Gastroesophageal sphincter (tissue), 4 donors: ENCODE measurements at regions not wholly inside any gene's neighbourhood (a gene's known extent, or its start where the extent isn't known, plus 50 kb on each side); places are given as distances from the start of the nearest gene placed in this dataset.
"Not testable (repeated sequence)": the region's sequence is repeated elsewhere in the genome, so short reads cannot be mapped to it uniquely, and the experiment has no call there.

Experiments
- ATAC-seq: fragments of 150-250 bp; one replicate; pipeline ENCODE4 v1.9.1; 2016; ENCODE audit warnings: mild to moderate bottlenecking, moderate library complexity
- H3K27ac ChIP-seq, 4 donors: fragments of 200-600 bp; sonication (generic) in 3 of 4; 1 replicate in 3 of 4; 2 replicates in 1 of 4; pipeline ENCODE4 v1.5.1; 2016 to 2019
- H3K27me3 ChIP-seq: fragments of 200-600 bp; sonication (generic); one replicate; pipeline ENCODE4 v1.5.1; 2019
- H3K36me3 ChIP-seq, 2 donors: fragments of 200-600 bp; sonication (generic); one replicate each; pipeline ENCODE4 v1.5.1; 2019; ENCODE audit warnings: control low read depth in 1 of 2
- H3K4me1 ChIP-seq, 3 donors: fragments of 200-600 bp; sonication (generic); 1 replicate in 2 of 3; 2 replicates in 1 of 3; pipeline ENCODE4 v1.5.1; 2016 to 2019; ENCODE audit warnings: control low read depth in 2 of 3
- H3K4me3 ChIP-seq, 2 donors: fragments of 200-600 bp; sonication (generic); one replicate each; pipeline ENCODE4 v1.5.1; 2019; ENCODE audit warnings: mild to moderate bottlenecking in 1 of 2, moderate library complexity in 1 of 2
- H3K9me3 ChIP-seq, 3 donors: fragments of 200-600 bp; sonication (generic); one replicate each; pipeline ENCODE4 v1.5.1; 2017 to 2019; ENCODE audit warnings: control low read depth in 2 of 3
- EP300 ChIP-seq: sonication (generic); formaldehyde crosslinking; IDR thresholded peaks from one replicate; pipeline ENCODE4 v1.6.1; 2017; ENCODE audit warnings: antibody characterized with exemption, mild to moderate bottlenecking
- POLR2A ChIP-seq, 2 donors: fragments of 450-650 bp; IDR thresholded peaks; one replicate each; pipeline ENCODE4 v1.6.1; 2017; ENCODE audit warnings: antibody characterized with exemption in 2 of 2, mild to moderate bottlenecking in 2 of 2, moderate library complexity in 1 of 2
- POLR2AphosphoS5 ChIP-seq: sonication (generic); formaldehyde crosslinking; IDR thresholded peaks from one replicate; pipeline ENCODE4 v1.6.1; 2017; ENCODE audit warnings: antibody characterized with exemption
- WGBS, 2 donors: methylation state at CpG; one replicate each; pipeline ENCODE4 v1.1.5; 2018; ENCODE audit warnings: low coverage in 1 of 2; 5-methylcytosine and 5-hydroxymethylcytosine counted together
- TF ChIP-seq, protein P1 (sequence below), 4 experiments: fragments of 200-600 bp in 2 of 4; fragments of 450-650 bp in 2 of 4; sonication (generic) in 1 of 4; IDR thresholded peaks; one replicate each; pipeline ENCODE4 v1.5.1; 2017 to 2019; ENCODE audit warnings: antibody characterized with exemption in 4 of 4, mild to moderate bottlenecking in 2 of 4, moderate library complexity in 2 of 4

DNA sequence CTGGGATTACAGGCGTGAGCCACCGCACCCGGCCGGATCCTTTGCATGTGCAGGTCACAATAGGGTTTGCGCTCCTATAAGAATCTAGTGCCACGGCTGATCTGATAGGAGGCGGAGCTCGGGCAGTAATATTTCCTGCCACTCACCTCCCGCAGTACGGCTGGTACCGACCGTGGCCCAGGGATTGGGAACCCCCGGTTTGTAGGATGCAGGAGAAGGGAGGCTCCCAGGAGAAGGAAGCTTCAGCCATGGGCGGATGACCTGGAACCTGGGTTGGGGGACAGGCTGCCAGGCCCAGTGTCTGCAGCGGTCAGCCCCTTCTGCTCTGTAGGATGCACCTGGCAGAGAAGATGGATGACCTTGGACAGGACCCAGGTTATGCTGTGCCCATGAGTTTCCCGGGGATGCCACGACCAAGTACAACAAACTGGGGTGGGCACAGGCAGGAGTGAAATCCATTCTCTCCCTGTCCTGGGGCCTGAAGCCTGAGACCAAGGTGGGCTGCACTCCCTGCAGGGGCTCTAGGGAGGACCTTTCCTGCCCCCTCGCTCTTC lies 818.9 kb downstream of the BRD1 start:
- Histone ChIP-seq H3K4me3 (no peak overlapping the region), H3K9me3 (no peaks in the 10 kb centered on the region), H3K36me3 (no peaks in the 10 kb centered on the region), H3K27me3 (peaks cover 62% of the 10 kb centered on the region), H3K4me1 (peaks cover 0 to 10% (median 0%) of the 10 kb centered on the region in 3 donors), H3K27ac (no peak overlapping the region)
- no peak for TF ChIP-seq POLR2AphosphoS5
- no peak for TF ChIP-seq POLR2A (IDR thresholded peaks at IDR 0.05)
- TF ChIP-seq, protein P1, sequence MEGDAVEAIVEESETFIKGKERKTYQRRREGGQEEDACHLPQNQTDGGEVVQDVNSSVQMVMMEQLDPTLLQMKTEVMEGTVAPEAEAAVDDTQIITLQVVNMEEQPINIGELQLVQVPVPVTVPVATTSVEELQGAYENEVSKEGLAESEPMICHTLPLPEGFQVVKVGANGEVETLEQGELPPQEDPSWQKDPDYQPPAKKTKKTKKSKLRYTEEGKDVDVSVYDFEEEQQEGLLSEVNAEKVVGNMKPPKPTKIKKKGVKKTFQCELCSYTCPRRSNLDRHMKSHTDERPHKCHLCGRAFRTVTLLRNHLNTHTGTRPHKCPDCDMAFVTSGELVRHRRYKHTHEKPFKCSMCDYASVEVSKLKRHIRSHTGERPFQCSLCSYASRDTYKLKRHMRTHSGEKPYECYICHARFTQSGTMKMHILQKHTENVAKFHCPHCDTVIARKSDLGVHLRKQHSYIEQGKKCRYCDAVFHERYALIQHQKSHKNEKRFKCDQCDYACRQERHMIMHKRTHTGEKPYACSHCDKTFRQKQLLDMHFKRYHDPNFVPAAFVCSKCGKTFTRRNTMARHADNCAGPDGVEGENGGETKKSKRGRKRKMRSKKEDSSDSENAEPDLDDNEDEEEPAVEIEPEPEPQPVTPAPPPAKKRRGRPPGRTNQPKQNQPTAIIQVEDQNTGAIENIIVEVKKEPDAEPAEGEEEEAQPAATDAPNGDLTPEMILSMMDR (IDR thresholded peaks at IDR 0.05) = no peak
- TF ChIP-seq EP300 = no peak
- WGBS, 2 donors = 90 to 91% methylated on average over 3 to 4 of the region's 18 CpGs
- ATAC-seq = no peak

DNA sequence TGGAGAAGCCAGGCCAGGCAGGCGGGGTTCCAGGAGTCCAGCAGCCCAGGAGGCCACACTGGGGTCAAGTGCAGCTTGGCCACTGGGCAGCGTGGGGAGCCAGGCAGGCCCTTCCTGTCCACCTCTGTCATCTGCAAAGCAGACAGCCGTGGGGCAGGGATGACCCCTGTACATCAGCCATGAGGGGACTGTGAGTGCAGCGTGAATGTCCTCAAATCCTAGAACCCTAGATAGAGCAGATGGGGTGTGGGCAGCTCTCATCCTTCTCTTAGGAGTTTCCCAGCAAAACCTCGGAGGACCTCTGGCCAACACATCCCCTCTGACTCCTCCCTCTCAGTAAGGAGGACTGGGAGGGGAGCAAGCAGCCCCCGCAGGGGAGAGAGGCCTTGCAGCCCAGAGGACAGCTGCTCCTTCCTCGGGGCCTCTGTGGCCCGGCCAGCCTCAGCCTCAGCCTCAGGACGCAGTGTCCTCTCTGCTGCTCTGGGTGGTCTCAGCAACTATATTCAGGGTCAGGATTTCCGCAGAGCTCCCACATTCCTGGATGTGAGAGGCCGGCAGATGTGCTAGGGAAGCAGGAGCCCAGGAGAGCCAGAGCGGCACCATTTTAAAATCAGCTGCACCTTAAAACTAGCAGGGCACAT lies 820.5 kb downstream of the BRD1 start:
- peaks cover 0 to 6% (median 0%) of the 10 kb centered on the region in 3 donors for H3K9me3 ChIP-seq
- ATAC-seq = no peak
- no peak overlapping the region for H3K27ac ChIP-seq
- peaks cover 0 to 1% (median 0%) of the 10 kb centered on the region in 3 donors for H3K4me1 ChIP-seq
- H3K4me3 ChIP-seq = no peak overlapping the region
- no CpG with 5 or more reads among the region's 12 CpGs for WGBS, 2 donors
- H3K36me3 ChIP-seq = no peaks in the 10 kb centered on the region
- H3K27me3 ChIP-seq = peaks cover 59% of the 10 kb centered on the region
- no peak for TF ChIP-seq EP300
- no peak for TF ChIP-seq POLR2A (IDR thresholded peaks at IDR 0.05)

DNA sequence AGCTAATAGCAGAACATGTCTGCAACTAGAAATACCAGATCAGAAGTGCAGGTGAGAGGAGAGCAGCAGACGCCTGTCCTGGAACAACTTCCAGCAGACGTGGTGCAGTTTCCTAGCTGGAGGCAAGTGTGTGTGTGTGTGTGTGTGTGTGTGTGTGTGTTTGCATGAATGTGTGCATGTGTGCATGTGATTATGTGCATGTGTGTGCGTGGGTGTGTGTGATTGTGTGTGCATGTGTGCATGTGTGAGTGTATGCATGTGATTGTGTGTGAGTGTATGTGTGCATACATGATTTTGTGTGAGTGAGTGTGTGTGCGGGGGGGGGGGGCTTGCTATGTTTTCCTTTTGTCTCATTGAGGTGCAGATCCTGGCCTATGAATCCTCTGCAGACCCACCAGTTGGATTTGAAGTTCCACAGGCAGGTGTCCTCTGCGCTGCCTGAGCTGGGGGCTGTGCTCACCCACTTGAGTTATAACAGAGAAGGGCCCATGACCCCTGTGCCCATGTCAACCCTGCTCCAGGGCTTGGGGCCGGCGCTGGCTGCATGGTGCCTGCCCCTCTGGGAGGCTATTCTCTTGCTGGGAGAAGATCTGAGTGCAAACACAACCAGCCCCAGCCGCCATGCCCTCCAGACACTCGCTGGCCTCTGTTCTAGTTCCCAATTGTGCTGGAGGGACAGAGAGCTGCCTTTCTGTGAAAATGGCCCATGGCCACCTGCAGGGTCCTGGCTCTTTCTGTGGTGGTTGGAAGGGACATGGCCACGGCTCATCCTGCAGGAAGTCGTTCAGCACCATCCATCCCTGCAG lies 821.3 kb downstream of the BRD1 start:
- H3K4me3 ChIP-seq = no peak overlapping the region
- 71 to 89% methylated on average over 3 of the region's 11 CpGs for WGBS, 2 donors
- no peaks in the 10 kb centered on the region for H3K36me3 ChIP-seq
- peaks cover 0 to 13% (median 0%) of the 10 kb centered on the region in 3 donors for H3K9me3 ChIP-seq
- no peak for ATAC-seq
- TF ChIP-seq POLR2AphosphoS5 (no peak), EP300 (no peak), POLR2A (IDR thresholded peaks at IDR 0.05) (no peak)
- TF ChIP-seq, protein P1 (IDR thresholded peaks at IDR 0.05) = no peak
- no peaks in the 10 kb centered on the region for H3K4me1 ChIP-seq
- H3K27me3 ChIP-seq = peaks cover 53% of the 10 kb centered on the region
- H3K27ac ChIP-seq = no peak overlapping the region

DNA sequence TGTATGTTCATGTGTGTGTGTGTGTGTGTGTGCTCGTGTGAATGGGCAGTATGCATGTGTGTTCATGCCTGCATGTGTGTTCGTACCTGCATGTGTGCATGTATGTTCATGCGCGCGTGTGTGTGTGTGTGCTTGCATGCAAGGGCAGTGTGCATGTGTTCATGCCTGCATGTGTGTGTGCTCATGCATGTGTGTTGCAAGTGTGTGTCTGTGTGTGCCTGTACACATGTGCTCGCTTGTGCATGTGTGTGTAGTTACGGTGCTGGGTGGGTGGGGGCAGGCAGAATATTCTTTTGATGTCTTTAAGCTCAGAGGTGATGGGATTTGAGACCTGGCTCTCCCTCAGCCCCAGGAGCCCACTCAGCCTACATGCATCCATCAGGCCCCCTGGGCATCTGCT lies 822.1 kb downstream of the BRD1 start:
- no peak for ATAC-seq
- Histone ChIP-seq H3K36me3 (no peaks in the 10 kb centered on the region), H3K27me3 (peaks cover 44% of the 10 kb centered on the region), H3K4me3 (no peak overlapping the region), H3K9me3 (peaks cover 0 to 13% (median 0%) of the 10 kb centered on the region in 3 donors), H3K27ac (no peak overlapping the region), H3K4me1 (no peaks in the 10 kb centered on the region)
- TF ChIP-seq POLR2AphosphoS5 = no peak
- WGBS, 2 donors = 89% methylated on average over 5 of the region's 7 CpGs; no CpG with 5 or more reads in 1 of the 2 donors

DNA sequence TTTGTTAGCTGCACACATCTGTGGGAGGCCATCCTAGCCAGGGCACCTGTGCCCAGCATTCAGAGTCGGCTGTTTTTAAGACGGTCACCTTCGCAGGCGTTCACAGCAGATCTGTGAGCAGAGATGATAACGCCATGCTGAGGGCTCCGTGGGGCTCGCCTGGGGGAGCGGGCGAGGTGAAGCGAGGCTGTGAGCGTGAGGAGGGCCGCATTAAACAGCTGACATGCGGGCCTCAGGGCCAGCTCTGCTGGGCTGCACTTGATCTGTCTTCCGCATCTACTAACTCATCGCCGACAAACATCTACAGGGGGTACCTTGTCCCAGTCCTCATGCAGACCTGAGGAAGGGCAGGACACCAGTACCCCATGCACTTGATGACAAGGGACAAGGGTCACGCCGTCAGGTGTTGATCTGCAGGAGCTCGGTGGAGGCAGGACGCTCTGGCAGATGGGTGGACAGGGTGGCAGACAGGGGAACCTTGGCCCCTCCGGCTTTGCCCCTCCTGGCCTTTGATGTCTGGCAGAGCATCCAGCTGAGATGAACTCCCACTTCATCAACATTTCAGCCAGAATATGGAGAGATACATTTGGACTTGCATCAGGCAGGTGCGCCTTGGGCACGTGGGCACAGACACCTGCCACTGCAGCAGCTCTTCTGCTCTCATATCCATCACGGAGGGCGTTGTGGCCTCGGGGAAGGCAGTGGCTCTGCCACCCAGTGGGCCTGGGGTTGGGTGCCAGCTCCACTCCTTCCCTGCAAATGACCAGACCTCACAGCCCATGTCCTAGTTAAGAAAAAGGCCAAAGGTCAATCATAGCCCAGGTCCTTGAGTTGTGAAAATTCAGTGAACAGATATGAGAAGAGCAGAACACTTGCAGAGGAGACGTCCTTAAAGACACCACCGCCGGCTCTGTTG lies 822.9 kb downstream of the BRD1 start:
- no peaks in the 10 kb centered on the region for H3K36me3 ChIP-seq
- no peak overlapping the region for H3K27ac ChIP-seq
- no peak for ATAC-seq
- WGBS, 2 donors = 94 to 98% methylated on average over 10 of the region's 29 CpGs
- H3K4me3 ChIP-seq = no peak overlapping the region
- TF ChIP-seq, protein P1 (IDR thresholded peaks at IDR 0.05) = no peak
- no peak for TF ChIP-seq POLR2A (IDR thresholded peaks at IDR 0.05)
- TF ChIP-seq EP300 = no peak
- no peak for TF ChIP-seq POLR2AphosphoS5
- H3K4me1 ChIP-seq = no peaks in the 10 kb centered on the region
- H3K9me3 ChIP-seq = peaks cover 0 to 13% (median 0%) of the 10 kb centered on the region in 3 donors
- H3K27me3 ChIP-seq = peaks cover 42% of the 10 kb centered on the region

DNA sequence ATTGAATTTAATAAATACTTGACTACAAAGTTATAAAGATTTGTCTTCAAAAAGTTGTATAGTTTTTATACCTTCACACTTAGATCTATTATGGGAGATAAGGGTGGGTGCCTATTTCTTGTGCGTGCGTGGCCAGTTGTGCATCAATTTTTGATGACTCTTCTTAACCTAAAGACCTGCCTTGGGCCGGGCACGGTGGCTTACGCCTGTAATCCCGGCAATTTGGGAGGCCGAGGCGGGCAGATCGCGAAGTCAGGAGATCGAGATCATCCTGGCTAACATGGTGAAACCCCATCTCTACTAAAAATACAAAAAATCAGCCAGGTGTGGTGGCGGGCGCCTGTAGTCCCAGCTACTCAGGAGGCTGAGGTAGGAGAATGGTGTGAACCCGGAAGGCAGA lies 830.1 kb downstream of the BRD1 start:
- H3K4me1 ChIP-seq, H3K27ac ChIP-seq, H3K4me3 ChIP-seq, H3K36me3 ChIP-seq, ATAC-seq: not testable (repeated sequence)
- WGBS, 2 donors = 88 to 100% methylated on average over 2 to 10 of the region's 14 CpGs
- Histone ChIP-seq H3K27me3 (peaks cover 20% of the 10 kb centered on the region), H3K9me3 (peaks cover 0 to 15% (median 0%) of the 10 kb centered on the region in 3 donors)
